Ramos (cell line): ENCODE measurements at regions not wholly inside any gene's neighbourhood (a gene's known extent, or its start where the extent isn't known, plus 50 kb on each side); places are given as distances from the start of the nearest gene placed in this dataset.
"Not testable (repeated sequence)": the region's sequence is repeated elsewhere in the genome, so short reads cannot be mapped to it uniquely, and the experiment has no call there.

Source experiments
- in situ Hi-C: fragments of 300-500 bp; cut with MboI; formaldehyde crosslinking; loops from one replicate; pipeline ENCODE4 v1.14.3; 2022; ENCODE audit warnings: low sequenced_read_pairs; ENCODE audit not compliant: unreplicated experiment

GRCh38 chr12:105855361-105856047 lies 283.2 kb downstream of the NUAK1 start:
- in situ Hi-C loops: no loop called here

DNA sequence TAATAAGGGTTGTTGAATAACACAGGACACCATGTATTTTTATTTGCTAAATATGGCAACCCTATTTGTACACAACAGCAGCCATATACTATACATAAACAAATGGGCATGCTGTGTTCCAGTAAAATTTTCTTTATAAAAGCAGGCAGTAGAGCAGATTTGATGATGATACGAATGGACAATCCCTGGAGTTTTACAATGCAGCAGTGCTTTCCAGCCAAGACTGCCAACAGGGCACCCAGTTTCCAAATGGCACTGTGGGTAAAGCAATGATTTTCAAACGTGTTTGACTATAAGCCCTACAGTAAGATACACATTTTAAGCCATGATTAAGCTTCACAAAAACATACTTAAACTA lies 282.7 kb downstream of the NUAK1 start:
- in situ Hi-C loops: no loop called here

DNA sequence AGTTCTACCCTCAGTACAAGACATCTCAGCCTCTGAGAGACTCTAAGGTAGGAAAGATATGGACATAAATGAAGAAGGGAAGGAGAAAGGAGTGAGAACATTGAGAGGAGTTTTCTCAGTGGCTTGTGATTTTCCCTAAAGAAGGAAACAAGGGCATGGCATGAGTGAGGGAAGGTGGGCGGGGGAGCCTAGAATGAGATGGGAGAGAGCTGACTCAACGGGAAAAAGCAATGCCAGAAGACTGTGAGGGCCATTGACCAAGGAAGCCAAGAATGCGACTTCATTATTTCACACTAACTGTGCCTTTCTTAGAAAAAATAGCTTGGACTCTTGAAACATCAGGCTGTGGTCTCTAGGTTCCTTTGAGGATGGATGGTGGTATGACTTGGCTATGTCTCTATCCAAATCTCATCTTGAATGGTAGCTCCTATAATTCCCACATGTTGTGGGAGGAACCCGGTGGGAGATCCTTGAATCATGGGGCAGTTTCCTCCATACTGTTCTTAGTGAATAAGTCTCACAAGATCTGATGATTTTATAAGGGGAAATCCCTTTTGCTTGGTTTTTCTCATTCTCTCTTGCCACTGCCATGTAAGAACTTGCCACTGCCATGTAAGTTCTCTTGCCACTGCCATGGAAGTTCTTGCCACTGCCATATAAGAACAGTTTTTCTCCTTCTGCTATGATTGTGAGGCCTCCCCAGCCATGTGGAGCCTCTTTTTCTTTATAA lies 279.6 kb downstream of the NUAK1 start:
- in situ Hi-C loops: no loop called here

DNA sequence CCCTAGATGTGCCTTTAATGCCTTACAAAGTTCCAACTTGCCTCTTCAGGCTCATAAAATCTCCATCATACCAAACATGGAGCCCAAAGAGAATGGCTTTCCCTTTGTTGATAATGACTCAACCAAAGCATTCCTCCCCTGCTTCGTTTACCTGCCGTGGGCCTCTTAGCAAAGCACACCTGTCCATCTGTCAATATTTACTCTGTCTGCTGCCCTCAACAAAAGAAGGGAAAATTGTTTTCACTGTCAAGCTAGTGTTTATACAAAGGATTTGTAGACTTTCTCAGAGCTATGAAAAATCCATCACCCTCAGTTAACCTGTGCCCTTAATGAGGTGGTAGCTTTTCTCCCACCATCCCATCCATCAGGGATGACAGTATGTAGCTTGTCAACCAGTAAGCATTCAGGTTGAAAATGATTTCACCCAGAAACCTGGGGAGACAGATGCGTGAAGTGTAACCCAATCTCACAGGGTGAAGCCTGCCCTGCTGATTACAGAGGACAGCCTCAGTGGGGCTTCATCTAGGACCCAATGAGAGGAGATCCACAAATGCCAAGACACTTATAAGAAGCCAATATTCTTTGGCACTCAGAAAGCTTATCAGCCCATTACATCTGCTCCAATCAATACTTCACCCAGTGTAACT lies 278.1 kb downstream of the NUAK1 start:
- in situ Hi-C loops: no loop called here

GRCh38 chr12:105861227-105861626 lies 277.5 kb downstream of the NUAK1 start:
- in situ Hi-C loops: no loop called here

GRCh38 chr12:105862163-105862821 lies 276.5 kb downstream of the NUAK1 start:
- in situ Hi-C loops: no loop called here

DNA sequence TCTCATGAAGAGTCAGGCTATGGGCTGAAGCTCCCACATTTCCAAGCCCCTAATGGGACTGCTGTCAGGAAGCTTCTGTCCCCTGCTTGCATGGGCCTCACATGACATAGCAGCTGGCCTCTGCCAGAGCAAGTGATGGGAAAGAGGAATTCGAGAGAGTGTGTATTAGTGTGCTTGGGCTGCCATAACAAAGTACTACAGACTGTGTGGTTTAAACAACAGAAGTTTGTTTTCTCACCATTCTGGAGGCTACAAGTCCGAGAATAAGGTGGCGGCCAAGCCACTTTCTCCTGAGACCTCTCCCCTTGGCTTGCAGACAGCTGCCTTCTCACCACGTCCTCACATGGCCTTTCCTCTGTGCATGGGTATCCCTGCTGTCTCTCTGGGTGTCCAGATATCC lies 274.4 kb downstream of the NUAK1 start:
- in situ Hi-C loops: no loop called here

DNA sequence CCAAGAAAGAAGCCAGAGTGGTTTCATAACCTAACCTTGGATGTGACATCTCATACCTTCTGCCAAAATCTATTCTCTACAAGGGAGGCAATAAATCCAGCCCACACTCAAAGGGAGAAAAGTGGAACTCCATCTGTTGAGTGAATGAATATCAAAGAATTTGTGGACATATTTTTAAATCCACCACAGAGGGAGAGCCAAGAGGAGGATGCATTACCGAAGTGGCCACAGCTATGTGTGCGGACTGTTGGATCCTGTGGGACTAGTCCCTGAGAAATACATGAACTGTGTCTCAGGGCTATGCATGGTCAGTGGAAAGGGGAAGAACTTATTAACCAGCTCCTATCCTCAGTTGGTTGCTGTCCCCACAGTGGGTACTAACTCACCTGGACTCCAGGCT lies 273.9 kb downstream of the NUAK1 start:
- in situ Hi-C loops: no loop called here

- in situ Hi-C loops: no loop called here
Measured at GRCh38 chr12:105865886-105866285, 272.9 kb downstream of the NUAK1 start.

DNA sequence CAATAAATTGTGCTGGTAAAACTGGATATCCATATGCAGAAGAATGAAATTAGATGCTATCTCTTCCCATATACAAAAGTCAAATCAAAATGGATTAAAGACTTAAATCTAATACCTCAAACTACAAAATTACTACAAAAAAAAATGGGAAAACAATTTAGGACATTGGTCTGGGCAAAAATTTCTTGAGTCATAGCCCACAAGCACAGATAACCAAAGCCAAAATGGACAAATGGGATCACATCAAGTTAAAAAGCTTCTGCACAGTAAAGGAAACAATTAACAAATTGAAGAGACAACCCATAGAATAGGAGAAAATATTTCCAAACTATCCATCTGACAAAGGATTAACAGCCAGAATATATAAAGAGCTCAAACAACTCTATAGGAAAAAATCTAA lies 264.6 kb downstream of the NUAK1 start:
- in situ Hi-C loops: no loop called here

DNA sequence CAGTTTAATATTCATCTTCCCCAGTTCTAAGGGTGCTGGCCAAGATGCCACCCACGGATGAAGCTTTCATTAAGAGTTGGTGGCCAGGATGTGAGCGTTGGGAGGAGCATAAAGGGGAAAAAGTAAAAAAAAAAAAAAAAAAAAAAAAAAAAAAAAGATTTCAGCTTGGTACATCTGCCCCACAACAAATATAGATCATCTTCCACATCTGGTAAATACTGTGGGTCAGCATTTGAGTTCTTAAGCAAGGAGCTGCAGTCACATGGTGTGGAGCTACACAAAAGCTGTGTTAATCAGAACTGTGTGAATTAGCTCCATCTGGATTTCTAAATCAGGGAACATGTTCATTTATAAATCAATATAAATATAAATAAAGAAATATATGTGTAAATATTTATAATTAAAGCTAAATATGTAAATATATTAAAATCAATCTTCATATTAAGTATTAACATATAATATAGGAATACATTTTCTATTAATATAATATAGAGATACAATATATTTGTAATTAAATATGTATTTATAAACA lies 262.3 kb downstream of the NUAK1 start:
- in situ Hi-C loops: no loop called here

DNA sequence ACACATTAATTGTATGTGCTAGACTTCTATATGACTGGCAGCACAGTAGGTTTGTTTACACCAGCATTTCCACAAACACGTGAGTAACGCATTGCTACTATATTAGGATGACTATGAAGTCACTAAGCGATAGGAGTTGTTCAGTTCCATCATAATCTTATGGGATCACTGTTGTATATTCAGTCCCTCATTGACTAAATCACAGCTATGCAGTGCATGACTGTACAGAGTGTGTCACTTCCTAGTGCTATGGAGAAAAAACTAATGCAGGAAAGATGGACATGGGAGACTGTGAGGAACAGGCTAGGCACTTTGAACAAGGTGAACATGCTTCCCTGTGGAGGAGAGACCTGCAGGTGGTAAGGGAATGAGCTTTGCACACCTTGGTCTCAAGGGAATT lies 259.8 kb downstream of the NUAK1 start:
- in situ Hi-C loops: no loop called here

GRCh38 chr12:105880824-105881388 lies 257.8 kb downstream of the NUAK1 start:
- in situ Hi-C loops: no loop called here

DNA sequence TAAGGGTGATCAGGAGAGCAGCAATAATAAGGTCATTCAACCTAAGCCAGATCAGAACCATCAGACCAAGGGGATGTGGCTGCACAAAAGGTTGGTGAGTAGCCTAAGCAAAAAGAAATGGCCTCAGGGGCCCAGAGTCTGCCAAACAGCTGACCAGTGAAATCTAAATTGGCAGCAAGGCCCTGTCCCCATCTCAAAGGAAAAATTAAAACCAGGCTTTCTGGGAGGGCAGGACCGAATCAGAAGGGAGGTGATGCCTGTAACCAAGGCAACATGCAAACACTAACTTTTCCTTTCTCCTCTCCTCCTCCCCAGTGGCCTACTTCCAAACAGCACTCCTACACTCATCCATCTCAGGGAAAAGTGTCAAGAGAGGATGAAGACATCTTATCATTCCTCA lies 256.4 kb downstream of the NUAK1 start:
- in situ Hi-C loops: no loop called here

- in situ Hi-C loops: no loop called here
Measured at GRCh38 chr12:105887131-105887530, 251.6 kb downstream of the NUAK1 start.

GRCh38 chr12:105888696-105889095 lies 250.1 kb downstream of the NUAK1 start:
- in situ Hi-C loops: no loop called here

DNA sequence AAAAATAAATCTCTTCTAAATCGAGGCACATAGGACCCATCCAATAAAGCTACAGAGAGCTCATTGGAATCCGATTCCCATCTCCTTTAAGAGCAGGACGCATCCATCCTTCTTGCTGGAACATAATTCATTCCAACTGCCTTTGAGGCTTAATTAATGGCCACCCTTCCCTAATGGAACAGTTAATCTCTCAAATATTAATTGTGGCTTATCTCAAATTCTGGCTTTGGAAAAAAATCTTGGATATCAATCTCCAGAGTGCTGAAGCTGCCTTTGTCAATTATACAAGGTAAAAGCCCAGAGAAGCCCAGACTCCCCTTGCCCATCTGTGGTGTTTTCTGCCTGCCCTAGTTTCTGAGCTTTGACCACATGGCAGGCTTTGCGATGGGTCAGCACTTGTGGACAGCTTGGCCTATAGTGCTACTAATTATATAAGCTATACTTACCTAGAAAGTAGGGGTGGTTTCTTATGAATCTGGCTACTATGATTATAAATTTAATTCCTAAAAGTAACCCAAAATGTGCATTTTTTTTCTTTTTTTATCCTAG lies 246.3 kb downstream of the NUAK1 start:
- in situ Hi-C loops: no loop called here

DNA sequence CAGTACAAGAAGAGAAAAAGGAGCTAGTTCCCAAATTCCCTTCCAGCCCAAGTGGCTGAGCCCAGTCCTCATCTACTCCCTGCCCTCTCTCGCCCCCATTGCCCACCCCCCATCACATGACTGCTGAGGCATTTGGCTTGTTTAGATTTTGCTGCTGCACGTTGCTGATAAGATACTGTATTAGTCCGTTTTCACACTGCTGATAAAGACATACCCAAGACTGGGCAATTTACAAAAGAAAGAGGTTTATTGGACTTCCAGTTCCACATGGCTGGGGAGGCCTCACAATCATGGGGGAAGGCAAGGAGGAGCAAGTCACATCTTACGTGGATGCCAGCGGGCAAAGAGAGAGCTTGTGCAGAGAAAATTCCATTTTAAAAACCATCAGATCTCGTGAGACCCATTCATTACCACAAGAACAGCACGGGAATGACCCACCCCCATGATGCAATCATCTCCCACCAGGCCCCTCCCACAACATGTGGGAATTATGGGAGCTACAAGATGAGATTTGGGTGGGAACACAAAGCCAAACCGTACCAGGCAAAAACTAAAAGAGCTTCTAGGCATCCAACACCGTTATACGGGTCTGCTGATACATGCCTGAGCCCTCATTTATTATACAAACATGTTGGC lies 243.4 kb downstream of the NUAK1 start:
- in situ Hi-C loops: not testable (repeated sequence)

DNA sequence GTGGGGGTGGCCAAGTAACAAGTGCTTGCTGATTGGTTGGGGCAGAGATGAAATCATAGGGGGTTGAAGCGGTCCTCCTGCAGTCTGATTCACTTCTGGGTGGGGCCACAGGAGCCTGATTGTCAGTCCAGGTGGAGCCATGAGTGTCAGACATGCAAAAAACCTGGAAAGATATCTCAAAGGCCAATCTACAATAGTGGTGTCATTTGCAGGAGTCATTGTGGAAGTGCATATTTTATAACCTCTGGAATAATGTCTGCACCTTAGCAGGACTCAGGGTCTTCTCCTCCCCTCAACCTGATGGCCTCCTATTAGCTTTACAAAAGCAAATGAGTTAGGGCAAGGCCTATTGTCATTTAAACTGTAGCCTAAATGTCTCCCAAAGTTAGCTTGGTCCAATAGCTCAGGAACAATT lies 241.4 kb downstream of the NUAK1 start:
- in situ Hi-C loops: no loop called here

GRCh38 chr12:105898271-105898670 lies 240.5 kb downstream of the NUAK1 start:
- in situ Hi-C loops: not testable (repeated sequence)
